ENCODE measurements at regions not wholly inside any gene's neighbourhood (a gene's known extent, or its start where the extent isn't known, plus 50 kb on each side); places are given as distances from the start of the nearest gene placed in this dataset.

DNA sequence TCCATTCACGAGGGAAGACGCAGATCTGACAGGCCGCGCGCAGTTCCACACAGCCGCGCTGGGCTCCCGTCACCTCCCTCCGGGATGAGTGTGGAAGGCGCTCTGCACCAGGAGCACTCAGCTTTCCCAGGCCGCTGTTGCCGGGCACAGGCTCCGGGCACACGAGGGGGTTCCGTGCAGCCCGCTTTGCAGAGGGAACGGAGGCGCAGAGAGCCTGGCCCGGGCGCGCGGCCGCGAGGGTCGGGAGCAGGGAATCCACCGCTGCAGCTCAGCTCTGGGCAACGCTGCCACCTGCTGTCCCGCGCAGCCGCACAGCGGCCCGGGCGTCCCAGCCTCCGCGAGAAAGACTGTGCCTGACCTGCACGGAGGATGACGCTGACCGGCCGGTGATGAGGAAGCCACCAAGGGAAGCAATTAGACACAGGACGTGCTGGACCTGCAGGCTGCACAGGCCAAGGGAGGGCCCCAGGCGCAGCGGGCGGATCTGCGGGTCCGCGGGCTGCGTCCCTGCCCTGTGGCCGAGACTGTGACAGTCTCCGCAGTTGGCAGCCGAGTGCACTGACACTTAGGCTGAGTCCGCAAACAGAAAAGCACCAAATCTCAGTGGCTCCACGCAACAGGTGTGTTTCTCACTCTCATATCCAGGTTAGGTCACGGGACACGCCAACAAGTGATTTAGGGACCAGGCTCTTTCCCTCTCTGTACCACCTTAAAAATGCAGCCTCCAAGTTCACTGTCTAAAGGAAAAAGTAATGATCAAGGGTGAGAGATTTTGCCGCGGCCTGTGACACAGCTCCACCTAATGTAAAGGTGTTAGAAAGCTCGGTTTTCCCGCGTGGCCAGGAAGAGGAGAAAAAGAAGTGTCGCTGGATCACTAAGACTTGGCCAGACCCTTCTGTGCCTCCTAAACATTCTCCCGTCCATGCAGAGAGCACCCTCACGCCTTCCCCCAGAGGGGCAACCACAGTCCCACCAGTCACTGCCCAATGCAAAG, 94.5 kb downstream of the SEC61G start:
- no peak overlapping the region for H3K4me3 ChIP-seq (ENCODE audit: control insufficient read depth, low read depth, low read length)
- peak; percentile 6 for DNase-seq (ENCODE audit: low read depth)
- TF ChIP-seq, protein P1, sequence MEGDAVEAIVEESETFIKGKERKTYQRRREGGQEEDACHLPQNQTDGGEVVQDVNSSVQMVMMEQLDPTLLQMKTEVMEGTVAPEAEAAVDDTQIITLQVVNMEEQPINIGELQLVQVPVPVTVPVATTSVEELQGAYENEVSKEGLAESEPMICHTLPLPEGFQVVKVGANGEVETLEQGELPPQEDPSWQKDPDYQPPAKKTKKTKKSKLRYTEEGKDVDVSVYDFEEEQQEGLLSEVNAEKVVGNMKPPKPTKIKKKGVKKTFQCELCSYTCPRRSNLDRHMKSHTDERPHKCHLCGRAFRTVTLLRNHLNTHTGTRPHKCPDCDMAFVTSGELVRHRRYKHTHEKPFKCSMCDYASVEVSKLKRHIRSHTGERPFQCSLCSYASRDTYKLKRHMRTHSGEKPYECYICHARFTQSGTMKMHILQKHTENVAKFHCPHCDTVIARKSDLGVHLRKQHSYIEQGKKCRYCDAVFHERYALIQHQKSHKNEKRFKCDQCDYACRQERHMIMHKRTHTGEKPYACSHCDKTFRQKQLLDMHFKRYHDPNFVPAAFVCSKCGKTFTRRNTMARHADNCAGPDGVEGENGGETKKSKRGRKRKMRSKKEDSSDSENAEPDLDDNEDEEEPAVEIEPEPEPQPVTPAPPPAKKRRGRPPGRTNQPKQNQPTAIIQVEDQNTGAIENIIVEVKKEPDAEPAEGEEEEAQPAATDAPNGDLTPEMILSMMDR (conservative IDR thresholded peaks at IDR 0.05; ENCODE audit: control insufficient read depth, insufficient read depth, low read depth, low read length) = no peak

DNA sequence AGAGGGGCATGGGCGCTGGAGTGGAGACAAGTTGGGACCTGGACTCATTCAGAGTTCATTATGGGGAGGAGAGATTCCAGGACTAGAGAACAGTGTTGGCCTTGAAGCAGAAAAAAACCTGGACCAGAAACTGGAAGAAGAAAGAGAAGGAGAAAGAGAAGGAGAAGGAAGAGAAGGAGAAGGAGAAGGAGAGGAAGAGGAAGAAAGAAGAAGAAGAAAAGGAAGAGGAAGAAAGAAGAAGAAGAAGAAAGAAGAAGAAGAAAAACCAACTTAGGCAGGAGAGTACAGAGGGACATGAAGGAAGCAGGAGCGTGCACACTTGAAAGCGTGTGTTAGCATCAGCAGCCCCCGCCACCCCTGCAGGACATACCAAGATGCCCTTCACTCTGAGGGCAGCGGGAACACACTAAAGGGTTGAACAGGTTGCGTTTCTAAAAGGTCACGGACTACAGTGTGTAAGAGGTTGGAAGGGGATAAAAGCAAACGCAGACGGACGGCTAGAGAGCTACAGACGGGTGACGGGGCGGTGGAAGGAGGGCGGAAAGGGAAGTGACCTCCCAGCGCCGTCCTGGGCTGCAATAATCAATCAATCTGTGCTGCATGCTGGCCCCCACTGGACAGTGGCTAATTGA, 95.3 kb downstream of the SEC61G start:
- DNase-seq (ENCODE audit: low read depth) = no peak
- TF ChIP-seq, protein P1 (conservative IDR thresholded peaks at IDR 0.05; ENCODE audit: control insufficient read depth, insufficient read depth, low read depth, low read length) = no peak
- H3K4me3 ChIP-seq (ENCODE audit: control insufficient read depth, low read depth, low read length) = no peak overlapping the region

DNA sequence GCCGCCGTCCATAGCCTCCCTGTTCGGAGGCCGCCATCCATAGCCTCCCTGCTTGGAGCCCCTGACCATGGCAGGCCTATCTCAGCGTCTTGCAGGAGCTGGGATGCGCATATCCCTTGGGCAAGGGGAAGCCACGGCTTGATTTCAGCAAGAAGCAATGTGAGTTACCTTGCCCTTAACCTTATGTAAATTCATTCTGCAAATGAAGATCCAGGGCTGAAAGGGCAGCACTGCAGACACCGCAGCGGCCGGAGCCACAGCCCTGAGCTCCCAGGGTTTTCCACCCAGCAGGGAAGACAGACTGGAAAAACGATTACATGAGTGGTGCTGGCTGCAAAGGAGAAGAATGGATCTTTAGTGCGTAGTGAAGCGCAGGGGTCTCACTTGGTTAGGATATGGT, 95.8 kb downstream of the SEC61G start:
- DNase-seq (ENCODE audit: low read depth) = no peak
- no peak overlapping the region for H3K4me3 ChIP-seq (ENCODE audit: control insufficient read depth, low read depth, low read length)

DNA sequence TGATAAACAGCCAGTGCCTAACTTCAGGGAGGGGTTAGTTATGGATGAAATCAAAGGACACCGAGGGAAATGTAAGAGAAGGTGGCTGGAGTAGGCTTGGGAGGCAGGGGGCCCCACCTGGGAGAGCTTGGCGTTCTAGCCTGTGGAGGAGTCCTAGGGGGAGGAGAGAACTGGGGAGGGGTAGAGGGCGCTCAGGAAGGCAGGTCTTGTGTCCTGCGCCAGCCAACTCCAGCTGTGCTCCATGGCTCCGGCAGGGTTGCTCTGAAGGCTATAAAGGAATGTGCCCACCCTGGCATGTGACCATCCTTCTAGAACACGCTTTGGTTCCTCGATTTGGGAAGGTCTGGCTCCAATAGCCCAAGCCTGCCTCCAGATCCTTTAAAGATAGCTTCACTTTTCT, 96.3 kb downstream of the SEC61G start:
- no peak for DNase-seq (ENCODE audit: low read depth)
- no peak overlapping the region for H3K4me3 ChIP-seq (ENCODE audit: control insufficient read depth, low read depth, low read length)
- TF ChIP-seq, protein P1 (conservative IDR thresholded peaks at IDR 0.05; ENCODE audit: control insufficient read depth, insufficient read depth, low read depth, low read length) = no peak

More for the DNA sequence above, 95.8 kb downstream of the SEC61G start:
- TF ChIP-seq, protein P1 (conservative IDR thresholded peaks at IDR 0.05; ENCODE audit: control insufficient read depth, insufficient read depth, low read depth, low read length) = no peak

DNA sequence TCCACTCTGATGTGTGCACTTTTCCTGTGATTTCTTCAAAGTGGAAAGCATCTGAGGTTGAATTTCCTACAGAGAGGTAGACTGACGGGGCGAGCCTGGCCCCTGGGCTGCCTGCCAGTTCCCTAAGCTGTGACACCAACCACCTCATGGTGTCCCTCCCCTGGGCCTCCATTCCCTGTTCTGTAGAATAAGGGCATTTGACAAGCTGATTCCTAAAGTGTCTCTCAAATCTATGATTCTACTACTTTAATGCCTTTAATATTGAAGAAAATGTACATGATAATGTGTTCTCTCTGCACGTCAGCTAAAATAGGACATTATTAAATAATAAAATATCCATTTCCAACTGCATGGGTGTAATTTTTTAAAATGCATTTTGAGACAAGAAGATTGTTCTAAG, 105.1 kb downstream of the SEC61G start:
- TF ChIP-seq, protein P1 (conservative IDR thresholded peaks at IDR 0.05; ENCODE audit: control insufficient read depth, insufficient read depth, low read depth, low read length) = no peak
- no peak for DNase-seq (ENCODE audit: low read depth)
- H3K4me3 ChIP-seq (ENCODE audit: control insufficient read depth, low read depth, low read length) = no peak overlapping the region

DNA sequence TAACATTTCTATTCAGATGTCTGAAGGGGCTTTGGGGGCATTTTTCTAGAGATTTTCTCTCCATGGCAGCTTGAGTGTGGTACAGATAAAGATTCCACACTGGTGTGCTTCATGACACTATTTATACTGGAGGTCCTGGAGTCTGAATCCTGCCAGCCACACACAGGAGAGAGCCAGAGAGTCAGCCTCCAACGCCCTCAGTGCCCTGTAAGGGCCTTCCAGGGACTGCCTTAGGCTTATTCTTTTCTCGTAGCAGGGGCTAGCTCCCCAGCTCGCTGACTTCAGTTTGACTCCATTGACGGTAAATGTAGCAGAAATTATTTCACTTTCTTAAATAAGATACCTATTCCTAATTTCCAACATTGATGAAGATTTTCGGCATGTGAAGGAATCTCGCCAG, 100.9 kb downstream of the VSTM2A start:
- H3K4me3 ChIP-seq (ENCODE audit: control insufficient read depth, low read depth, low read length) = no peak overlapping the region
- DNase-seq (ENCODE audit: low read depth) = no peak
- TF ChIP-seq, protein P1 (conservative IDR thresholded peaks at IDR 0.05; ENCODE audit: control insufficient read depth, insufficient read depth, low read depth, low read length) = no peak

Data from fibroblast of mammary gland (primary cell).